H9 (cell line): ENCODE measurements at regions not wholly inside any gene's neighbourhood (a gene's known extent, or its start where the extent isn't known, plus 50 kb on each side); places are given as distances from the start of the nearest gene placed in this dataset.

ENCODE experiments used
- DNase-seq: peaks from one replicate; pipeline ENCODE4 v3.0.0-alpha.2; 2017
- H2AFZ ChIP-seq: one replicate; pipeline ENCODE4 v1.6.1; 2013; ENCODE audit warnings: mild to moderate bottlenecking, low read length, control low read depth, moderate library complexity
- H2AK5ac ChIP-seq: 2 replicates; pipeline ENCODE4 v1.6.1; 2013; ENCODE audit warnings: low read length, control low read depth, mixed read lengths; ENCODE audit not compliant: insufficient read length
- H2BK120ac ChIP-seq: one replicate; pipeline ENCODE4 v1.6.1; 2013; ENCODE audit warnings: low read depth, mild to moderate bottlenecking, low read length, control low read depth, inconsistent platforms; ENCODE audit not compliant: poor library complexity, severe bottlenecking
- H2BK12ac ChIP-seq: 2 replicates; pipeline ENCODE4 v1.6.1; 2013; ENCODE audit warnings: low read length, control low read depth, mixed read lengths, low read depth; ENCODE audit not compliant: insufficient read length
- H2BK15ac ChIP-seq: 2 replicates; pipeline ENCODE4 v1.6.1; 2013; ENCODE audit warnings: low read depth, low read length, control low read depth
- H2BK20ac ChIP-seq: one replicate; pipeline ENCODE4 v1.6.1; 2013; ENCODE audit warnings: low read depth, mild to moderate bottlenecking, low read length, control low read depth, inconsistent platforms; ENCODE audit not compliant: poor library complexity, severe bottlenecking
- H2BK5ac ChIP-seq: 2 replicates; pipeline ENCODE4 v1.6.1; 2013; ENCODE audit warnings: low read length, control low read depth, mixed read lengths; ENCODE audit not compliant: insufficient read length
- H3K14ac ChIP-seq: 2 replicates; pipeline ENCODE4 v1.6.1; 2013; ENCODE audit warnings: low read length, control low read depth; ENCODE audit not compliant: insufficient read depth
- H3K18ac ChIP-seq: 2 replicates; pipeline ENCODE4 v1.6.1; 2013; ENCODE audit warnings: low read depth, mild to moderate bottlenecking, mixed read lengths, low read length, control low read depth; ENCODE audit not compliant: insufficient read length
- H3K23ac ChIP-seq: 2 replicates; pipeline ENCODE4 v1.6.1; 2013; ENCODE audit warnings: low read length, control low read depth, mixed read lengths, low read depth; ENCODE audit not compliant: insufficient read length
- H3K23me2 ChIP-seq: 2 replicates; pipeline ENCODE4 v1.6.1; 2013; ENCODE audit warnings: low read depth, mild to moderate bottlenecking, mixed read lengths, low read length, control low read depth; ENCODE audit not compliant: insufficient read length, poor library complexity, severe bottlenecking
- H3K27ac ChIP-seq: 2 replicates; pipeline ENCODE4 v1.5.1; 2013; ENCODE audit warnings: low read length, control low read depth, mixed read lengths, low read depth; ENCODE audit not compliant: insufficient read length
- H3K27me3 ChIP-seq: 2 replicates; pipeline ENCODE4 v1.6.1; 2013; ENCODE audit warnings: low read length, control low read depth, inconsistent platforms; ENCODE audit not compliant: insufficient read depth
- H3K4ac ChIP-seq: 2 replicates; pipeline ENCODE4 v1.6.1; 2013; ENCODE audit warnings: low read depth, mild to moderate bottlenecking, control low read depth, inconsistent platforms, low read length, moderate library complexity
- H3K4me1 ChIP-seq: 2 replicates; pipeline ENCODE4 v1.6.1; 2013; ENCODE audit warnings: low read length, control low read depth, inconsistent platforms; ENCODE audit not compliant: insufficient read depth
- H3K4me2 ChIP-seq: 2 replicates; pipeline ENCODE4 v1.6.1; 2013; ENCODE audit warnings: low read length, control low read depth, mixed read lengths; ENCODE audit not compliant: insufficient read length, insufficient read depth
- H3K56ac ChIP-seq: 2 replicates; pipeline ENCODE4 v1.6.1; 2013; ENCODE audit warnings: low read depth, mild to moderate bottlenecking, mixed read lengths, low read length, control low read depth; ENCODE audit not compliant: insufficient read length
- H3K79me1 ChIP-seq: 2 replicates; pipeline ENCODE4 v1.6.1; 2013; ENCODE audit warnings: low read depth, mild to moderate bottlenecking, moderate library complexity, low read length, control low read depth, inconsistent platforms; ENCODE audit not compliant: insufficient read depth, poor library complexity, severe bottlenecking
- H3K79me2 ChIP-seq: 2 replicates; pipeline ENCODE4 v1.6.1; 2013; ENCODE audit warnings: low read length, control low read depth, inconsistent platforms; ENCODE audit not compliant: insufficient read depth
- H3K9ac ChIP-seq: 2 replicates; pipeline ENCODE4 v1.6.1; 2013; ENCODE audit warnings: low read length, control low read depth, mixed read lengths; ENCODE audit not compliant: insufficient read length; ENCODE audit errors: extremely low read depth
- H3K9me3 ChIP-seq: one replicate; pipeline ENCODE4 v1.6.1; 2013; ENCODE audit warnings: low read depth, low read length, inconsistent platforms; ENCODE audit not compliant: control insufficient read depth
- H3T11ph ChIP-seq: one replicate; pipeline ENCODE4 v1.6.1; 2013; ENCODE audit warnings: mild to moderate bottlenecking, low read length, control low read depth, inconsistent platforms
- H4K20me1 ChIP-seq: one replicate; pipeline ENCODE4 v1.6.1; 2013; ENCODE audit not compliant: control insufficient read depth, insufficient read length, insufficient read depth
- H4K5ac ChIP-seq: 2 replicates; pipeline ENCODE4 v1.6.1; 2013; ENCODE audit warnings: low read depth, mild to moderate bottlenecking, mixed read lengths, low read length, control low read depth; ENCODE audit not compliant: insufficient read length
- H4K8ac ChIP-seq: replicated peaks from 2 replicates; pipeline ENCODE4 v1.6.1; 2013; ENCODE audit warnings: low read length, control low read depth, mixed read lengths, low read depth; ENCODE audit not compliant: insufficient read length
- H4K91ac ChIP-seq: 2 replicates; pipeline ENCODE4 v1.6.1; 2013; ENCODE audit warnings: low read depth, mild to moderate bottlenecking, moderate library complexity, mixed read lengths, low read length, control low read depth; ENCODE audit not compliant: insufficient read length
- H3K27ac Mint-ChIP-seq, 3 experiments: 2 replicates in 2 of 3; 3 replicates in 1 of 3; pipeline ENCODE4 v1.8.0; 2020 to 2021; ENCODE audit warnings: mixed read lengths in 3 of 3, mild to moderate bottlenecking in 1 of 3, moderate library complexity in 1 of 3
- H3K27me3 Mint-ChIP-seq: 2 replicates; pipeline ENCODE4 v1.8.0; 2021; ENCODE audit warnings: low read depth, mild to moderate bottlenecking, moderate library complexity, mixed read lengths
- H3K36me3 Mint-ChIP-seq, 3 experiments: 2 replicates in 2 of 3; 3 replicates in 1 of 3; pipeline ENCODE4 v1.8.0; 2020 to 2021; ENCODE audit warnings: low read depth in 3 of 3, mixed read lengths in 3 of 3; ENCODE audit not compliant: insufficient read depth in 1 of 3
- H3K4me1 Mint-ChIP-seq, 2 experiments: 2 replicates each; pipeline ENCODE4 v1.8.0; 2020; ENCODE audit warnings: mixed read lengths in 2 of 2
- H3K4me3 Mint-ChIP-seq, 2 experiments: 2 replicates in 1 of 2; 3 replicates in 1 of 2; pipeline ENCODE4 v1.8.0; 2020 to 2021; ENCODE audit warnings: mild to moderate bottlenecking in 2 of 2, mixed read lengths in 2 of 2, moderate library complexity in 1 of 2
- H3K9me3 Mint-ChIP-seq, 2 experiments: 2 replicates in 1 of 2; 3 replicates in 1 of 2; pipeline ENCODE4 v1.8.0; 2020; ENCODE audit warnings: mild to moderate bottlenecking in 2 of 2, mixed read lengths in 2 of 2, moderate library complexity in 1 of 2
- TF ChIP-seq, protein P1 (sequence below): fragments of 200-600 bp; sonication (generic); conservative IDR thresholded peaks from 3 replicates; pipeline ENCODE4 v1.8.0; 2021; ENCODE audit warnings: antibody characterized with exemption, mild to moderate bottlenecking

- Histone ChIP-seq H2AK5ac (no peak overlapping the region), H2BK15ac (no peak overlapping the region), H4K8ac (no peak overlapping the region), H3K79me2 (no peaks in the 10 kb centered on the region), H3K9me3 (no peaks in the 10 kb centered on the region), H2BK5ac (no peak overlapping the region), H2BK20ac (no peak overlapping the region), H2BK120ac (no peak overlapping the region), H2BK12ac (no peak overlapping the region), H3K14ac (no peak overlapping the region), H3K56ac (no peak overlapping the region), H2AFZ (no peak overlapping the region), H3K79me1 (no peaks in the 10 kb centered on the region), H3T11ph (no peak overlapping the region), H4K91ac (no peak overlapping the region), H3K23me2 (no peaks in the 10 kb centered on the region), H3K4me1 (no peaks in the 10 kb centered on the region), H3K4me2 (no peak overlapping the region), H4K5ac (no peak overlapping the region), H3K27ac (no peak overlapping the region), H3K23ac (no peak overlapping the region), H4K20me1 (no peaks in the 10 kb centered on the region), H3K4ac (no peak overlapping the region), H3K18ac (no peak overlapping the region), H3K9ac (no peak overlapping the region), H3K27me3 (no peaks in the 10 kb centered on the region)
- Mint-ChIP-seq H3K27me3 (no peaks in the 10 kb centered on the region), H3K27ac (no peak overlapping the region), H3K36me3 (no peaks in the 10 kb centered on the region), H3K4me3 (no peak overlapping the region), H3K9me3 (no peaks in the 10 kb centered on the region; a peak in 1 of 5 replicates), H3K4me1 (no peaks in the 10 kb centered on the region)
- DNase-seq: no peak
- TF ChIP-seq, protein P1, sequence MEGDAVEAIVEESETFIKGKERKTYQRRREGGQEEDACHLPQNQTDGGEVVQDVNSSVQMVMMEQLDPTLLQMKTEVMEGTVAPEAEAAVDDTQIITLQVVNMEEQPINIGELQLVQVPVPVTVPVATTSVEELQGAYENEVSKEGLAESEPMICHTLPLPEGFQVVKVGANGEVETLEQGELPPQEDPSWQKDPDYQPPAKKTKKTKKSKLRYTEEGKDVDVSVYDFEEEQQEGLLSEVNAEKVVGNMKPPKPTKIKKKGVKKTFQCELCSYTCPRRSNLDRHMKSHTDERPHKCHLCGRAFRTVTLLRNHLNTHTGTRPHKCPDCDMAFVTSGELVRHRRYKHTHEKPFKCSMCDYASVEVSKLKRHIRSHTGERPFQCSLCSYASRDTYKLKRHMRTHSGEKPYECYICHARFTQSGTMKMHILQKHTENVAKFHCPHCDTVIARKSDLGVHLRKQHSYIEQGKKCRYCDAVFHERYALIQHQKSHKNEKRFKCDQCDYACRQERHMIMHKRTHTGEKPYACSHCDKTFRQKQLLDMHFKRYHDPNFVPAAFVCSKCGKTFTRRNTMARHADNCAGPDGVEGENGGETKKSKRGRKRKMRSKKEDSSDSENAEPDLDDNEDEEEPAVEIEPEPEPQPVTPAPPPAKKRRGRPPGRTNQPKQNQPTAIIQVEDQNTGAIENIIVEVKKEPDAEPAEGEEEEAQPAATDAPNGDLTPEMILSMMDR: no peak
These were observed 79.2 kb upstream of the COL3A1 start for GRCh38 chr2:188894979-188895378.
